Left lobe of liver (tissue), 2 donors: ENCODE measurements at regions not wholly inside any gene's neighbourhood (a gene's known extent, or its start where the extent isn't known, plus 50 kb on each side); places are given as distances from the start of the nearest gene placed in this dataset.
"Not testable (repeated sequence)": the region's sequence is repeated elsewhere in the genome, so short reads cannot be mapped to it uniquely, and the experiment has no call there.

Experiments
- ATAC-seq: fragments of 200-7000 bp; cut with Tn5 transposase; one replicate; pipeline ENCODE4 v1.9.1; 2020; ENCODE audit warnings: mild to moderate bottlenecking, moderate library complexity
- DNase-seq: peaks from one replicate; pipeline ENCODE4 v3.0.0-alpha.2; 2020; ENCODE audit warnings: low spot score
- donor health status: DM: no; HTN: no; CAD: no; lungs with moderate emphysema.
- donor health status: DM: no; HTN: yes; CAD: no.

- not testable (repeated sequence) for DNase-seq, ATAC-seq
These were observed 52.9 kb upstream of the CSF1 start for GRCh38 chr1:109857702-109858101.

- not testable (repeated sequence) for ATAC-seq, DNase-seq
These were observed 54.7 kb upstream of the CSF1 start for GRCh38 chr1:109855986-109856385.

GRCh38 chr1:109853972-109854371 lies 56.7 kb upstream of the CSF1 start:
- ATAC-seq, DNase-seq: not testable (repeated sequence)

- DNase-seq, ATAC-seq: not testable (repeated sequence)
These were observed 58.2 kb upstream of the CSF1 start for GRCh38 chr1:109852221-109853015.

GRCh38 chr1:109850827-109851226 lies 59.8 kb upstream of the CSF1 start:
- ATAC-seq: no peak
- no peak for DNase-seq

- ATAC-seq: no peak
These were observed 60.5 kb upstream of the CSF1 start for GRCh38 chr1:109850194-109850593.

GRCh38 chr1:109849655-109850054 lies 61.0 kb upstream of the CSF1 start:
- DNase-seq (no peak), ATAC-seq (no peak)

More at GRCh38 chr1:109850194-109850593, 60.5 kb upstream of the CSF1 start:
- DNase-seq: no peak

- DNase-seq: no peak
- peak; percentile 57 for ATAC-seq
These were observed 63.4 kb upstream of the CSF1 start for GRCh38 chr1:109847251-109847650.

GRCh38 chr1:109846846-109847245 lies 63.8 kb upstream of the CSF1 start:
- no peak for DNase-seq
- no peak for ATAC-seq

- no peak for DNase-seq
- no peak for ATAC-seq
These were observed 64.5 kb upstream of the CSF1 start for GRCh38 chr1:109846162-109846561.

GRCh38 chr1:109845658-109846057 lies 65.0 kb upstream of the CSF1 start:
- DNase-seq (no peak), ATAC-seq (no peak)

GRCh38 chr1:109844609-109845008 lies 66.0 kb upstream of the CSF1 start:
- ATAC-seq (no peak), DNase-seq (no peak)

GRCh38 chr1:109840011-109840629 lies 70.5 kb upstream of the CSF1 start:
- DNase-seq: no peak
- no peak for ATAC-seq

- ATAC-seq, DNase-seq: not testable (repeated sequence)
These were observed 71.4 kb upstream of the CSF1 start for GRCh38 chr1:109839276-109839675.

GRCh38 chr1:109838838-109839240 lies 71.8 kb upstream of the CSF1 start:
- ATAC-seq (no peak), DNase-seq (no peak)

- no peak for ATAC-seq
- DNase-seq: no peak
These were observed 72.6 kb upstream of the CSF1 start for GRCh38 chr1:109837852-109838570.

- not testable (repeated sequence) for DNase-seq, ATAC-seq
These were observed 71.9 kb upstream of the EPS8L3 start for GRCh38 chr1:109835645-109836044.

GRCh38 chr1:109834951-109835350 lies 71.2 kb upstream of the EPS8L3 start:
- ATAC-seq (no peak), DNase-seq (no peak)

GRCh38 chr1:109832945-109833344 lies 69.2 kb upstream of the EPS8L3 start:
- DNase-seq (peak; percentile 15), ATAC-seq (no peak)

GRCh38 chr1:109828756-109829505 lies 65.2 kb upstream of the EPS8L3 start:
- no peak for ATAC-seq
- DNase-seq: no peak

- peak; percentile 45 for DNase-seq
- ATAC-seq: peak; percentile 64
These were observed 64.3 kb upstream of the EPS8L3 start for GRCh38 chr1:109827986-109828385.
